Naive thymus-derived CD8-positive, alpha-beta T cell (primary cell): ENCODE measurements at regions not wholly inside any gene's neighbourhood (a gene's known extent, or its start where the extent isn't known, plus 50 kb on each side); places are given as distances from the start of the nearest gene placed in this dataset. TPM values are rescaled to one million over a fixed set of nuclear protein-coding genes. Genes with fewer than 3 reads are reported as not detected.

ENCODE experiments used
- ATAC-seq, 2 donors: fragments of 150-1000 bp; cut with Tn5 transposase in 1 of 2; sonication (Bioruptor Pico), chemical (Tn5 transposase) in 1 of 2; 1 replicate in 1 of 2; 2 replicates in 1 of 2; pipeline ENCODE4 v1.10.0; 2021; ENCODE audit warnings: mild to moderate bottlenecking in 2 of 2, moderate library complexity in 2 of 2
- POLR2A ChIA-PET: fragments of 350-600 bp; sonication (Branson Sonifier 250); formaldehyde crosslinking; loops from one replicate; lab custom pipeline; 2021; ENCODE audit warnings: antibody characterized with exemption; lab: Charles Lee
- DNase-seq, 10 donors: peaks; one replicate each; pipeline versions ENCODE4 v3.0.0 to v3.0.0-alpha.2; 2020 to 2022
- H3K27ac Mint-ChIP-seq, 10 donors: one replicate each; pipeline ENCODE4 v1.8.0; 2020 to 2022; ENCODE audit warnings: mild to moderate bottlenecking in 10 of 10, mixed read lengths in 10 of 10, moderate library complexity in 4 of 10, inconsistent platforms in 1 of 10
- H3K27me3 Mint-ChIP-seq, 5 donors: one replicate each; pipeline ENCODE4 v1.8.0; 2021 to 2022; ENCODE audit warnings: mixed read lengths in 5 of 5
- H3K36me3 Mint-ChIP-seq, 3 donors: one replicate each; pipeline ENCODE4 v1.8.0; 2020 to 2022; ENCODE audit warnings: mixed read lengths in 3 of 3, mild to moderate bottlenecking in 2 of 3, inconsistent platforms in 1 of 3
- H3K4me1 Mint-ChIP-seq, 4 donors: one replicate each; pipeline ENCODE4 v1.8.0; 2021 to 2022; ENCODE audit warnings: mixed read lengths in 4 of 4
- H3K4me3 Mint-ChIP-seq, 10 donors: one replicate each; pipeline ENCODE4 v1.8.0; 2020 to 2022; ENCODE audit warnings: mild to moderate bottlenecking in 10 of 10, mixed read lengths in 10 of 10, moderate library complexity in 6 of 10, inconsistent platforms in 1 of 10
- H3K9me3 Mint-ChIP-seq, 9 donors: one replicate each; pipeline ENCODE4 v1.8.0; 2020 to 2022; ENCODE audit warnings: mixed read lengths in 9 of 9, mild to moderate bottlenecking in 3 of 9, inconsistent platforms in 1 of 9, moderate library complexity in 1 of 9
- microRNA-seq: library from miRNA; unstranded; fragments of <30 nt; microRNA quantifications from one replicate; pipeline ENCODE4 v1.2.0, GENCODE V29; 2022; ENCODE audit warnings: borderline microRNAs expressed

DNA sequence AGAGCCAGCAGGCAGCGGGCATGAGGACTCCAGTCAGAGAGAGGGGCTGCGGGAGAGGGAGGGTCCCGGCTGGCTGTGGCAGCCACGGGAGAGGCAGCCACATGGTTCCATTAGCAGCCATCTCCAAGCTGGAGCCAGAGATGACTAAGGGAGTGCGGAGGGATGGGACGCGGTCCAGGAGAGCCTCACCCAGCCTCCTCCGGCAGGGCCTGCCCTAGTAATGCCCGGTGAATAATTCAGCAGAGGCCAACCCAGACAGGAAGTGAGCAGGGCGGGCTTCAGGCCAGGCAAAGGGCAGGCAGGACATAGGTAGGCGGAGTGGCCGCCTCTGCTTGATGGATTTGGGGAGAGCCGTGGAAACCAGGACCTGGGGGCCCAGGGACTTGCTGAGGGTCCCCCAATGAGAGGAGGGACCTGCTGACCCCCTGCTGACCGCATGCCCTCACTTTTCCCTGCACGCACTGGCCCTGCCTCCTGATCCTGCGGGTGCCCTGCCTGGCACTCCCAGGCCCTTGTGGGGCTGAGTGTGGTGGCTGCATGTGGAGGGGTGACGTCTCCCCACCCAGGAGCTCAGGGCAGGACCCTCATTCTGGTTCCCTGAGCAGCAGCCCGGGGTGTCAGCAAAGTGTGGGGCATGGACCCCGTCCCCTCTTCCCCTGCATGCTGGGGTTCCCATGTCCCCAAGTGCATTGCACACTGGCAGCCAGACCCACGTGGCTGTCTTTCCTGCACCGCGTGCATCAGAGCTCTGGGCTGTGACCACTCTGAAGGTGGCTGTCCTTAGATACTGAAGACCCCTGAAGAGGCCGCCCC, 51.8 kb upstream of the SLCO4A1 start:
- Mint-ChIP-seq H3K4me3 (no peak overlapping the region), H3K27me3 (peaks cover 11 to 61% (median 39%) of the 10 kb centered on the region in 5 donors), H3K4me1 (peaks cover 0 to 7% (median 2%) of the 10 kb centered on the region in 4 donors), H3K9me3 (no peaks in the 10 kb centered on the region), H3K27ac (no peak overlapping the region), H3K36me3 (no peaks in the 10 kb centered on the region)
- DNase-seq: no peak
- POLR2A ChIA-PET: no interaction called here
- no peak for ATAC-seq

DNA sequence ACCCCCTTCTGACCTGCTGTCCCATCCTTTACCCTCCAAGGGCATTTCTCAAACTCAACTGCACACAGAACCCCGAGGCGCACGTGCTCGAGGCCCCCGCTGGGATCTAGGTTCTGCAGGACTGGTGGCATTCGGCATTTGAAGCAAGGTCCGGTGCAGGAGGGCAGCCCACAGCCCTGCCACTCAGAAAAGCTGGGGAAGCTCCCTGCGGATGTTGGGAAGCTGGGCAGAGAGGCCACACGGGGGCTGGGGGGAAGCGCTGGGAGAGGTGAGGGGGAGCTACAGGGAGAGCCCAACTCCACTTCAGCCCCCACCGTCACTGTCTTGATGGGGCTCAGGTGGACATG, 51.2 kb upstream of the SLCO4A1 start:
- peaks cover 12 to 60% (median 39%) of the 10 kb centered on the region in 5 donors for H3K27me3 Mint-ChIP-seq
- POLR2A ChIA-PET: no interaction called here
- H3K4me1 Mint-ChIP-seq: peaks cover 0 to 7% (median 3%) of the 10 kb centered on the region in 4 donors
- H3K27ac Mint-ChIP-seq: no peak overlapping the region
- H3K36me3 Mint-ChIP-seq: no peaks in the 10 kb centered on the region
- ATAC-seq (no peak), DNase-seq (no peak)
- H3K4me3 Mint-ChIP-seq: no peak overlapping the region
- no peaks in the 10 kb centered on the region for H3K9me3 Mint-ChIP-seq

DNA sequence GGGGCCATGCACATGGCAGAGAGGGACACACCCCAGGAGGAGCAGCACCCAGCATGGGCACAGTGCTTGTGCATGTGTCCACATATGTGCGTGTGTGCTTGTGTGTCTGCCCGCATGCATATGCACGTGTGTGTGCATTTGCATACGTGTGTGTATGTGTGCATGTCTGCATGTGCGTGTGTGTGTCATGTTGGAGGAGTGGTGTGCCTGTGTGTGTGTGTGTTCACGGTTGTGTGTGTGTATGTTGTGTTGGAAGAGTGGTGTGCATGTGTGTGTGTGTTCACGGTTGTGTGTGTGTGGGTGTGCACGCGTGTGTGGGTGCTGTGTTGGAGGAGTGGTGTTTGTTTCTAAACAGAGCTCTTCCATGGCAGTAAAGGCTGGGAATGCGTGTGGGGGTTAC, 50.7 kb upstream of the SLCO4A1 start:
- Mint-ChIP-seq H3K36me3 (no peaks in the 10 kb centered on the region), H3K27me3 (peaks cover 12 to 58% (median 39%) of the 10 kb centered on the region in 5 donors), H3K9me3 (no peaks in the 10 kb centered on the region), H3K4me3 (no peak overlapping the region), H3K27ac (peak overlapping the region in 1 of 10 donors; percentile 47), H3K4me1 (peaks cover 0 to 7% (median 3%) of the 10 kb centered on the region in 4 donors)
- POLR2A ChIA-PET: no interaction called here
- DNase-seq (no peak), ATAC-seq (no peak)

Small RNA genes in the stretch of these regions (microRNA-seq; reads per million reads assigned to microRNA genes)
- gene MIR1-1 (not detected), gene MIR133A2 (not detected)
